ENCODE measurements at regions not wholly inside any gene's neighbourhood (a gene's known extent, or its start where the extent isn't known, plus 50 kb on each side); places are given as distances from the start of the nearest gene placed in this dataset.
A peak's percentile ranks its signal among the peaks of the same experiment; 100 is the strongest.

DNA sequence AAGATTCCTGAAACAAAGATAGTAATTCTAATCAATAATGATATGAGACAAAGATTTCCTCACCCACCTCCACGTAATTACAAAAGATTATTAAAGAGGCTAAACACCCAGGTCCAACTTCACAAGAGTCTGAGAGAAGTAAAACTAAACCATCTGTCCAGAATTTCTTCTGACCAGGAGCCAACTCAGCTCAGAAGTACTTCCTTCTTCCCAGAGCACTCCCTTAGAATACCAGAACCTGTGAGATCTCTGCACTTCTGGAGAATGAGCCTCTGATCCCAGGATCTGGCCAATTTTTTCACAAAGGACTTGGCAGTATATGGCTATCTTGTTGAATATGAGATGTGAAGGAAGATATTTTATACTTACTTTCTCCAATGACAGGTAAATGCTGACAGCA, 120.6 kb upstream of the PALMD start:
- Histone ChIP-seq H3K4ac (ENCODE audit: low read length) (no peak overlapping the region), H3K9ac (ENCODE audit: low read depth, low read length, poor library complexity) (no peak overlapping the region), H3K23ac (ENCODE audit: low read depth, low read length, poor library complexity) (no peak overlapping the region), H3K4me2 (ENCODE audit: insufficient read depth, low read length, poor library complexity, severe bottlenecking) (no peak overlapping the region), H3K4me3 (ENCODE audit: low read length in 2 of 2) (no peak overlapping the region), H2BK15ac (ENCODE audit: low read length) (no peak overlapping the region), H2BK12ac (ENCODE audit: low read length) (no peak overlapping the region), H2BK5ac (ENCODE audit: low read length) (no peak overlapping the region), H3K27me3 (ENCODE audit: control insufficient read depth in 3 of 3, insufficient read depth in 3 of 3, low read depth in 1 of 3, low read length in 3 of 3) (no peaks in the 10 kb centered on the region), H3K18ac (ENCODE audit: low read length) (no peak overlapping the region), H4K91ac (ENCODE audit: low read depth, low read length, poor library complexity) (no peak overlapping the region), H3K36me3 (replicated peaks in 1 of 2; ENCODE audit: control insufficient read depth in 2 of 2, insufficient read depth in 2 of 2, low read length in 2 of 2) (no peaks in the 10 kb centered on the region), H2AK5ac (ENCODE audit: low read depth, low read length) (no peak overlapping the region), H2AFZ (ENCODE audit: low read length) (no peak overlapping the region), H3K79me1 (ENCODE audit: low read depth, low read length) (no peaks in the 10 kb centered on the region), H3K4me1 (ENCODE audit: control insufficient read depth in 2 of 2, insufficient read depth in 1 of 2, low read depth in 1 of 2, low read length in 2 of 2) (no peaks in the 10 kb centered on the region), H3K27ac (replicated peaks; ENCODE audit: low read length) (no peak overlapping the region), H2BK120ac (ENCODE audit: low read depth, low read length) (no peak overlapping the region), H3K14ac (ENCODE audit: low read length) (no peak overlapping the region), H3K9me3 (replicated peaks in 1 of 2; ENCODE audit: control insufficient read depth in 2 of 2, insufficient read depth in 1 of 2, low read depth in 1 of 2, low read length in 2 of 2) (no peaks in the 10 kb centered on the region), H4K8ac (ENCODE audit: low read depth, low read length) (no peak overlapping the region)
- no peak for DNase-seq (ENCODE audit: low spot score)
- WGBS, 2 donors (ENCODE audit: extremely low coverage in 2 of 2, insufficient read length in 2 of 2, insufficient replicate concordance in 1 of 2) = no CpG with 5 or more reads among the region's 1 CpG

DNA sequence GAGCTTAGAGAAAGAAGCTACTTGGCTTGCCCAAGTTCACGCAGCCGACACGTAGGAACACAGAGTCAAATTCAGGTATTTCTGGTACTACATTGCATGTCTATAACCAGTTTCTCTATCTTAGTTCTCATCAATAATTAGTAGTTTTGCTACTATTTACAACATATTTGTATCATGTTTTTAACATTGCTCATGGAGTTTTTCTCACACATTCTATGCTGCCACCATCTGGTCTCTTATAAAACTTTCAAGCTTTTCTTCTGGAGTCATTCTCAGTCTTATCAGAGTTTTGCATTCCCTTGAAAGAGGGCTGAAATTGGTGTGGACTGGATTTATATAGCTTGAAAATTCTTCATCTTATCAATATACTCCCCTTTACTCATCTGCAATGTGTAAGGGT, 118.8 kb upstream of the PALMD start:
- Histone ChIP-seq H3K4ac (ENCODE audit: low read length) (no peak overlapping the region), H2AK5ac (ENCODE audit: low read depth, low read length) (no peak overlapping the region), H3K23ac (ENCODE audit: low read depth, low read length, poor library complexity) (no peak overlapping the region), H3K14ac (ENCODE audit: low read length) (no peak overlapping the region), H4K8ac (ENCODE audit: low read depth, low read length) (no peak overlapping the region), H3K9me3 (replicated peaks in 1 of 2; ENCODE audit: control insufficient read depth in 2 of 2, insufficient read depth in 1 of 2, low read depth in 1 of 2, low read length in 2 of 2) (no peaks in the 10 kb centered on the region), H4K91ac (ENCODE audit: low read depth, low read length, poor library complexity) (no peak overlapping the region), H3K4me1 (ENCODE audit: control insufficient read depth in 2 of 2, insufficient read depth in 1 of 2, low read depth in 1 of 2, low read length in 2 of 2) (peaks cover 0 to under 1% of the 10 kb centered on the region in 2 donors), H2BK15ac (ENCODE audit: low read length) (no peak overlapping the region), H3K36me3 (replicated peaks in 1 of 2; ENCODE audit: control insufficient read depth in 2 of 2, insufficient read depth in 2 of 2, low read length in 2 of 2) (no peaks in the 10 kb centered on the region), H2BK5ac (ENCODE audit: low read length) (no peak overlapping the region), H3K18ac (ENCODE audit: low read length) (no peak overlapping the region), H3K79me1 (ENCODE audit: low read depth, low read length) (no peaks in the 10 kb centered on the region), H2BK12ac (ENCODE audit: low read length) (no peak overlapping the region), H3K27ac (replicated peaks; ENCODE audit: low read length) (no peak overlapping the region), H2BK120ac (ENCODE audit: low read depth, low read length) (no peak overlapping the region), H3K9ac (ENCODE audit: low read depth, low read length, poor library complexity) (no peak overlapping the region), H3K4me3 (ENCODE audit: low read length in 2 of 2) (no peak overlapping the region), H2AFZ (ENCODE audit: low read length) (peak overlapping the region; percentile 32), H3K4me2 (ENCODE audit: insufficient read depth, low read length, poor library complexity, severe bottlenecking) (no peak overlapping the region), H3K27me3 (ENCODE audit: control insufficient read depth in 3 of 3, insufficient read depth in 3 of 3, low read depth in 1 of 3, low read length in 3 of 3) (no peaks in the 10 kb centered on the region)
- DNase-seq (ENCODE audit: low spot score) = no peak
- WGBS, 2 donors (ENCODE audit: extremely low coverage in 2 of 2, insufficient read length in 2 of 2, insufficient replicate concordance in 1 of 2) = no CpG with 5 or more reads among the region's 3 CpGs

DNA sequence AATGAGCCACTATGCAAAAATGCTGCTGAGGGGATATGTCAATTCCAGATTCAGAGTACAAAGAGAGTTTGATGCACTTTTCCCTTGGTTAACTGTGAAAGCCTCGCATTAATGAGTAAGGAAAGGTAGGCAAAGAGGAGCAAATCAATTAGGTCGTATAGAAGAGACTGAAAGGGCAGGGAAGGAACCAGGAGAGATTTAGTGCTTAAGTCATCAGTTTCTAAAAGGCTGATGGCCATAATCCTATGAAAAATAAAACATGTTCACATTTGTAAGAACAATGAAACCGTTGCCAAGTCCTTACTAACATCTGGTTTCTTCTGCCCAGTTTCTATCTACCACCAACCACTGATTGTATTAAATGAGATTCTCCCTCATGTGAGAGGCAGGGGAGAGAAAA, 118.4 kb upstream of the PALMD start:
- no peaks in the 10 kb centered on the region for H3K79me1 ChIP-seq (ENCODE audit: low read depth, low read length)
- no CpG with 5 or more reads among the region's 3 CpGs for WGBS, 2 donors (ENCODE audit: extremely low coverage in 2 of 2, insufficient read length in 2 of 2, insufficient replicate concordance in 1 of 2)

DNA sequence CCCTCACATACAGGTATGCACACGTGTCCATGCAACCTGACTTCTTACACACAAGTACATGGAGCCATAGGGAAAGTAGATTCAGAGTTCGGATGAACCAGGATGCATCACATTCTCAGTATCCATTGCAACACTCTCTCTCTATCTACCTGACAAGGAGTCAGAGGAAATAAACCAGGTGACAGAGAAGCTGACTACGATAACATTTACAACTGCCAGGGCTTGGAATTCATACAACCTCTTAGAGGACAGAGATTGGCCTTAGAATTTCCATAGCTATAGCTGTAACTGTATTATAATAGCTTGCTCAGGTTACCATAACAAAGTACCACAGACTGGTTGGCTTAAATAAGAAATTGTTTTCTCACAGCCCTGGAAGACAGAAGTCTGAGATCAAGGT, 116.9 kb upstream of the PALMD start:
- Histone ChIP-seq H3K14ac (ENCODE audit: low read length) (no peak overlapping the region), H2BK12ac (ENCODE audit: low read length) (no peak overlapping the region), H2AK5ac (ENCODE audit: low read depth, low read length) (no peak overlapping the region), H3K9ac (ENCODE audit: low read depth, low read length, poor library complexity) (no peak overlapping the region), H3K4me1 (ENCODE audit: control insufficient read depth in 2 of 2, insufficient read depth in 1 of 2, low read depth in 1 of 2, low read length in 2 of 2) (peaks cover 1 to 3% of the 10 kb centered on the region in 2 donors), H4K8ac (ENCODE audit: low read depth, low read length) (no peak overlapping the region), H3K18ac (ENCODE audit: low read length) (no peak overlapping the region), H3K9me3 (replicated peaks in 1 of 2; ENCODE audit: control insufficient read depth in 2 of 2, insufficient read depth in 1 of 2, low read depth in 1 of 2, low read length in 2 of 2) (peaks cover 0 to 5% of the 10 kb centered on the region in 2 donors), H3K27ac (replicated peaks; ENCODE audit: low read length) (no peak overlapping the region), H2BK15ac (ENCODE audit: low read length) (no peak overlapping the region), H3K4ac (ENCODE audit: low read length) (no peak overlapping the region), H2AFZ (ENCODE audit: low read length) (no peak overlapping the region), H3K4me3 (ENCODE audit: low read length in 2 of 2) (no peak overlapping the region), H3K36me3 (replicated peaks in 1 of 2; ENCODE audit: control insufficient read depth in 2 of 2, insufficient read depth in 2 of 2, low read length in 2 of 2) (no peaks in the 10 kb centered on the region), H2BK120ac (ENCODE audit: low read depth, low read length) (no peak overlapping the region), H2BK5ac (ENCODE audit: low read length) (no peak overlapping the region), H3K79me1 (ENCODE audit: low read depth, low read length) (no peaks in the 10 kb centered on the region), H3K23ac (ENCODE audit: low read depth, low read length, poor library complexity) (no peak overlapping the region), H4K91ac (ENCODE audit: low read depth, low read length, poor library complexity) (no peak overlapping the region), H3K27me3 (ENCODE audit: control insufficient read depth in 3 of 3, insufficient read depth in 3 of 3, low read depth in 1 of 3, low read length in 3 of 3) (no peaks in the 10 kb centered on the region), H3K4me2 (ENCODE audit: insufficient read depth, low read length, poor library complexity, severe bottlenecking) (no peak overlapping the region)
- DNase-seq (ENCODE audit: low spot score) = no peak
- no CpG with 5 or more reads among the region's 3 CpGs for WGBS, 2 donors (ENCODE audit: extremely low coverage in 2 of 2, insufficient read length in 2 of 2, insufficient replicate concordance in 1 of 2)

More for the DNA sequence above, 118.4 kb upstream of the PALMD start:
- DNase-seq (ENCODE audit: low spot score) = no peak
- H2BK120ac ChIP-seq (ENCODE audit: low read depth, low read length) = no peak overlapping the region
- H3K4me3 ChIP-seq (ENCODE audit: low read length in 2 of 2) = no peak overlapping the region
- no peak overlapping the region for H2AK5ac ChIP-seq (ENCODE audit: low read depth, low read length)
- no peak overlapping the region for H3K9ac ChIP-seq (ENCODE audit: low read depth, low read length, poor library complexity)
- H2BK12ac ChIP-seq (ENCODE audit: low read length) = no peak overlapping the region
- H3K27ac ChIP-seq (replicated peaks; ENCODE audit: low read length) = no peak overlapping the region
- no peak overlapping the region for H2AFZ ChIP-seq (ENCODE audit: low read length)
- H2BK15ac ChIP-seq (ENCODE audit: low read length) = no peak overlapping the region
- H3K27me3 ChIP-seq (ENCODE audit: control insufficient read depth in 3 of 3, insufficient read depth in 3 of 3, low read depth in 1 of 3, low read length in 3 of 3) = no peaks in the 10 kb centered on the region
- H3K14ac ChIP-seq (ENCODE audit: low read length) = no peak overlapping the region
- H3K23ac ChIP-seq (ENCODE audit: low read depth, low read length, poor library complexity) = no peak overlapping the region
- no peak overlapping the region for H4K8ac ChIP-seq (ENCODE audit: low read depth, low read length)
- no peak overlapping the region for H4K91ac ChIP-seq (ENCODE audit: low read depth, low read length, poor library complexity)
- H3K9me3 ChIP-seq (replicated peaks in 1 of 2; ENCODE audit: control insufficient read depth in 2 of 2, insufficient read depth in 1 of 2, low read depth in 1 of 2, low read length in 2 of 2) = no peaks in the 10 kb centered on the region
- H3K18ac ChIP-seq (ENCODE audit: low read length) = no peak overlapping the region
- H3K4me1 ChIP-seq (ENCODE audit: control insufficient read depth in 2 of 2, insufficient read depth in 1 of 2, low read depth in 1 of 2, low read length in 2 of 2) = peaks cover under 1 to 1% of the 10 kb centered on the region in 2 donors
- no peaks in the 10 kb centered on the region for H3K36me3 ChIP-seq (replicated peaks in 1 of 2; ENCODE audit: control insufficient read depth in 2 of 2, insufficient read depth in 2 of 2, low read length in 2 of 2)
- H3K4me2 ChIP-seq (ENCODE audit: insufficient read depth, low read length, poor library complexity, severe bottlenecking) = no peak overlapping the region
- no peak overlapping the region for H2BK5ac ChIP-seq (ENCODE audit: low read length)
- H3K4ac ChIP-seq (ENCODE audit: low read length) = no peak overlapping the region

Measured in neuronal stem cell (in vitro differentiated cells).